Prostate gland (tissue), 2 donors: ENCODE measurements at regions not wholly inside any gene's neighbourhood (a gene's known extent, or its start where the extent isn't known, plus 50 kb on each side); places are given as distances from the start of the nearest gene placed in this dataset.

Experiments
- DNase-seq: peaks from one replicate; pipeline ENCODE4 v3.0.0-alpha.2; 2019; ENCODE audit warnings: low spot score
- H3K27ac ChIP-seq, 2 donors: fragments of 200-600 bp; sonication (generic); 2 replicates each; pipeline ENCODE4 v1.5.1; 2017 to 2019
- H3K27me3 ChIP-seq: fragments of 200-600 bp; sonication (generic); replicated peaks from 2 replicates; pipeline ENCODE4 v1.5.1; 2019; ENCODE audit not compliant: insufficient read depth
- H3K36me3 ChIP-seq, 2 donors: fragments of 200-600 bp; sonication (generic); 1 replicate in 1 of 2; 2 replicates in 1 of 2; pipeline versions ENCODE4 v1.5.1 to v1.8.1; 2017 to 2019
- H3K4me1 ChIP-seq: fragments of 200-600 bp; sonication (generic); replicated peaks from 2 replicates; pipeline ENCODE4 v1.5.1; 2019
- H3K4me3 ChIP-seq, 2 donors: fragments of 200-600 bp; sonication (generic); 2 replicates each; pipeline ENCODE4 v1.5.1; 2017 to 2019
- H3K9me3 ChIP-seq: fragments of 200-600 bp; sonication (generic); 2 replicates; pipeline ENCODE4 v1.5.1; 2017
- CTCF ChIP-seq, 4 experiments: fragments of 200-600 bp in 2 of 4; fragments of 450-650 bp in 2 of 4; sonication (generic) in 2 of 4; IDR thresholded peaks; 1 replicate in 3 of 4; 2 replicates in 1 of 4; pipeline ENCODE4 v1.5.1; 2016 to 2019; ENCODE audit warnings: antibody characterized with exemption in 4 of 4, mild to moderate bottlenecking in 2 of 4, moderate library complexity in 2 of 4
- POLR2A ChIP-seq: fragments of 450-650 bp; IDR thresholded peaks from one replicate; pipeline ENCODE4 v1.6.1; 2016; ENCODE audit warnings: antibody characterized with exemption, mild to moderate bottlenecking
- POLR2AphosphoS5 ChIP-seq: sonication (generic); formaldehyde crosslinking; IDR thresholded peaks from one replicate; pipeline ENCODE4 v1.6.1; 2017; ENCODE audit warnings: antibody characterized with exemption
- WGBS: methylation state at CpG from one replicate; pipeline ENCODE4 v1.1.5; 2018; 5-methylcytosine and 5-hydroxymethylcytosine counted together
- intact Hi-C: fragments of 100-400 bp; cut with DNase I; formaldehyde crosslinking; loops from one replicate; pipeline ENCODE4 v1.14.2; 2022

DNA sequence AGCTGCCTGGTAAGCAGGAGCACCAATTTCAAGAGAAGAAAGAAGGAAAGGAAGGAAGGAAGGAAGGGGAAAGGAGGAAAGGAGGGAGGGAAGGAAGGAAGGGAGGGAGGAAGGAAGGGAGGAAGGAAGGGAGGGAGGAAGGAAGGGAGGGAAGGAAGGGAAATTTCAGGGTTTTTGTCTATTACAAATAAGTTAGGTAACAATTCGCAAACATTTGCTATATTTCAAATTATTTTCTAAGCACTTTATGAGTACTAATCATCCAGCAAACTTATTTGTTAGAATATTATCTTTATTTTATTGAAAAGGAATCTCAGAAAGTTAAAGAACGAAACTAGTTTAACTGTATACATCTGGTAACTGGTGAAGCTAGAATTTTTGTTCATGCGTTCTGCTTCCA is 921.7 kb downstream of the TBL1XR1 start:
- TF ChIP-seq CTCF (IDR thresholded peaks at IDR 0.05): no peak
- no peak for TF ChIP-seq POLR2AphosphoS5
- intact Hi-C loops: no loop called here
- 64% methylated on average over 3 of the region's 3 CpGs for WGBS
- Histone ChIP-seq H3K36me3 (no peaks in the 10 kb centered on the region), H3K4me3 (no peak overlapping the region), H3K9me3 (no peaks in the 10 kb centered on the region), H3K4me1 (no peaks in the 10 kb centered on the region), H3K27ac (no peak overlapping the region), H3K27me3 (no peaks in the 10 kb centered on the region)
- no peak for DNase-seq

- WGBS: 77% methylated on average over 2 of the region's 2 CpGs
- no peaks in the 10 kb centered on the region for H3K36me3 ChIP-seq
- no peak overlapping the region for H3K27ac ChIP-seq
- intact Hi-C loops: no loop called here
- TF ChIP-seq POLR2A (no peak), CTCF (IDR thresholded peaks at IDR 0.05) (no peak), POLR2AphosphoS5 (no peak)
- DNase-seq: no peak
- H3K9me3 ChIP-seq: no peaks in the 10 kb centered on the region
- no peaks in the 10 kb centered on the region for H3K27me3 ChIP-seq
- no peaks in the 10 kb centered on the region for H3K4me1 ChIP-seq
- no peak overlapping the region for H3K4me3 ChIP-seq
These were observed 922.2 kb downstream of the TBL1XR1 start for GRCh38 chr3:176275113-176275512.

DNA sequence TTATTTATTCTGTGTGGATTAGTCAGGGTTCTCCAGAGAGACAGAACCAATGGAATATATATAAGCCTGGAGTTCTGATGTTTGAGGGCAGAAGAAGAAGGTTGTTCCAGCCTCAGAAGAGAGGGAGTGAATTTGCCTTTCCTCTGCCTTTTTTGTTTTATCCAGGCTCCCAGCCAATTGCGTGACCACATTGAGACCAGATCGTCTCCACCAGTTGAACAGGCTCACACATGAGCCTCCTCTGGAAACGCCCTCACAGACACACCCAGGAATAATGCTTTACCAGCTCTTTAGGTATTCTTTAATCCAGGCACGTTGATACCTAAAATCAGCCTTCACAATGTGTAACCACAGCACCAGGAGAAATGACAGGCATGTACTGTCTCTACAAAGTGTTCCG is 923.1 kb downstream of the TBL1XR1 start:
- intact Hi-C loops: no loop called here
- TF ChIP-seq CTCF (IDR thresholded peaks at IDR 0.05) (no peak), POLR2A (no peak), POLR2AphosphoS5 (no peak)
- Histone ChIP-seq H3K27ac (no peak overlapping the region), H3K9me3 (no peaks in the 10 kb centered on the region), H3K4me3 (no peak overlapping the region), H3K4me1 (no peaks in the 10 kb centered on the region), H3K27me3 (no peaks in the 10 kb centered on the region), H3K36me3 (no peaks in the 10 kb centered on the region)
- WGBS: 40% methylated on average over 5 of the region's 5 CpGs
- DNase-seq: no peak

DNA sequence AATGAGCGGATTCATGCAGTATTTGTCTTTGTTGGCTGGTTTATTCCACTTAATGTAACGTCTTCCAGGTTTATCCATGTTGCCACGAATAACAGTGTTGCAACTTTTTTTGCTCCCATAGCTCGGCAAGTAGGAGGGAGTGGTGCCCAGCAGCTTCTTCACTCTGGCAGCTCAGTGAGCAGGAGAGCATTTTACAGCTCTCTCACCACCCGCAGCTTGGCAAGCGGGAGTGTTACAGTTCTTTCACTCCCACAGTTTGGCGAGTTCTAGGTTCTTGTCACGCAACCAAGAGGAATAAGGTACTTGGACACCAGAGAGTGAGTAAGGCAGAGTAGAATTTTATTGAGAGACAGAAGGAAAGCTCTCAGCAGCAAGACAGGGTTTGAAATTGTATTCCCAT is 935.2 kb downstream of the TBL1XR1 start:
- no peaks in the 10 kb centered on the region for H3K27me3 ChIP-seq
- TF ChIP-seq CTCF (IDR thresholded peaks at IDR 0.05) (no peak), POLR2AphosphoS5 (no peak), POLR2A (no peak)
- H3K4me3 ChIP-seq: no peak overlapping the region
- H3K36me3 ChIP-seq: no peaks in the 10 kb centered on the region
- no peaks in the 10 kb centered on the region for H3K9me3 ChIP-seq
- no peak overlapping the region for H3K27ac ChIP-seq
- 87% methylated on average over 8 of the region's 8 CpGs for WGBS
- intact Hi-C loops: no loop called here
- H3K4me1 ChIP-seq: no peaks in the 10 kb centered on the region
- no peak for DNase-seq

GRCh38 chr3:176247191-176247590 is 950.1 kb downstream of the TBL1XR1 start:
- intact Hi-C loops: no loop called here
- no peaks in the 10 kb centered on the region for H3K4me1 ChIP-seq
- 60% methylated on average over 3 of the region's 3 CpGs for WGBS
- H3K9me3 ChIP-seq: no peaks in the 10 kb centered on the region
- H3K4me3 ChIP-seq: no peak overlapping the region
- TF ChIP-seq CTCF (IDR thresholded peaks at IDR 0.05): no peak
- TF ChIP-seq POLR2A: no peak
- no peak for TF ChIP-seq POLR2AphosphoS5
- no peaks in the 10 kb centered on the region for H3K27me3 ChIP-seq
- H3K27ac ChIP-seq: no peak overlapping the region
- DNase-seq: no peak
- H3K36me3 ChIP-seq: no peaks in the 10 kb centered on the region
